Esophagus squamous epithelium (tissue), 4 donors: ENCODE measurements at regions not wholly inside any gene's neighbourhood (a gene's known extent, or its start where the extent isn't known, plus 50 kb on each side); places are given as distances from the start of the nearest gene placed in this dataset.
"Not testable (repeated sequence)": the region's sequence is repeated elsewhere in the genome, so short reads cannot be mapped to it uniquely, and the experiment has no call there.

Experiments
- POLR2A ChIP-seq, 4 donors: fragments of 450-650 bp; IDR thresholded peaks; one replicate each; pipeline ENCODE4 v1.6.1; 2017; ENCODE audit warnings: antibody characterized with exemption in 4 of 4, mild to moderate bottlenecking in 4 of 4, moderate library complexity in 3 of 4
- TF ChIP-seq, protein P1 (sequence below), 6 experiments: fragments of 450-650 bp in 4 of 6; fragments of 200-600 bp in 2 of 6; sonication (generic) in 2 of 6; IDR thresholded peaks; one replicate each; pipeline ENCODE4 v1.5.1; 2016 to 2019; ENCODE audit warnings: antibody characterized with exemption in 6 of 6, mild to moderate bottlenecking in 4 of 6, moderate library complexity in 4 of 6

DNA sequence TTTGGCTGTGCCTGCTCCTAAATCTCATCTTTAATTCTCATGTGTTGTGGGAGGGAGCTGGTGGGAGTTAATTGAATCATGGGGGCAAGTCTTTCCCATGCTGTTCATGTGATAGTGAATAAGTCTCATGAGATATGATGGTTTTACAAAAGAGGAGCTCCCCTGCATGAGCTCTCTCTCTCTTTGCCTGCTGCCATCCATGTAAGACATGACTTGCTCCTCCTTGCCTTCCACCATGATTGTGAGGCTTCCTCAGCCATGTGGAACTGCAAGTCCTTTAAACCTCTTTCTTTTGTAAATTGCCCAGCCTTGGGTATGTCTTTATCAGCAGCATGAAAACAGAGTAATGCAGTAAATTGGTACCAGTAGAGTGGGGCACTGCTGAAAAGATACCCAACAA, 110.6 kb upstream of the SYT10 start:
- not testable (repeated sequence) for TF ChIP-seq POLR2A (IDR thresholded peaks at IDR 0.05)
- TF ChIP-seq, protein P1, sequence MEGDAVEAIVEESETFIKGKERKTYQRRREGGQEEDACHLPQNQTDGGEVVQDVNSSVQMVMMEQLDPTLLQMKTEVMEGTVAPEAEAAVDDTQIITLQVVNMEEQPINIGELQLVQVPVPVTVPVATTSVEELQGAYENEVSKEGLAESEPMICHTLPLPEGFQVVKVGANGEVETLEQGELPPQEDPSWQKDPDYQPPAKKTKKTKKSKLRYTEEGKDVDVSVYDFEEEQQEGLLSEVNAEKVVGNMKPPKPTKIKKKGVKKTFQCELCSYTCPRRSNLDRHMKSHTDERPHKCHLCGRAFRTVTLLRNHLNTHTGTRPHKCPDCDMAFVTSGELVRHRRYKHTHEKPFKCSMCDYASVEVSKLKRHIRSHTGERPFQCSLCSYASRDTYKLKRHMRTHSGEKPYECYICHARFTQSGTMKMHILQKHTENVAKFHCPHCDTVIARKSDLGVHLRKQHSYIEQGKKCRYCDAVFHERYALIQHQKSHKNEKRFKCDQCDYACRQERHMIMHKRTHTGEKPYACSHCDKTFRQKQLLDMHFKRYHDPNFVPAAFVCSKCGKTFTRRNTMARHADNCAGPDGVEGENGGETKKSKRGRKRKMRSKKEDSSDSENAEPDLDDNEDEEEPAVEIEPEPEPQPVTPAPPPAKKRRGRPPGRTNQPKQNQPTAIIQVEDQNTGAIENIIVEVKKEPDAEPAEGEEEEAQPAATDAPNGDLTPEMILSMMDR (IDR thresholded peaks at IDR 0.05): not testable (repeated sequence)
